GM23338 (cell line): ENCODE measurements at regions not wholly inside any gene's neighbourhood (a gene's known extent, or its start where the extent isn't known, plus 50 kb on each side); places are given as distances from the start of the nearest gene placed in this dataset.

Experiments used
- CREB1 ChIP-seq: fragments of 250-450 bp; sonication (Bioruptor Pico); IDR thresholded peaks from 2 replicates; pipeline ENCODE4 v1.5.0; 2020; ENCODE audit warnings: low read depth, mild to moderate bottlenecking, moderate library complexity
- CTCF ChIP-seq, 2 experiments: fragments of 200-600 bp in 1 of 2; sonication (generic) in 1 of 2; conservative IDR thresholded peaks; 2 replicates each; pipeline versions ENCODE4 v1.5.1 to v1.6.1; 2016 to 2017; ENCODE audit warnings: antibody characterized with exemption in 2 of 2, low read depth in 2 of 2, mild to moderate bottlenecking in 2 of 2, moderate library complexity in 1 of 2
- EZH2 ChIP-seq: fragments of 200-600 bp; sonication (generic); IDR thresholded peaks from one replicate; pipeline ENCODE4 v1.8.0; 2017; ENCODE audit warnings: antibody characterized with exemption, mild to moderate bottlenecking, low read depth; ENCODE audit not compliant: unreplicated experiment
- EZH2phosphoT487 ChIP-seq: fragments of 200-600 bp; sonication (generic); IDR thresholded peaks from one replicate; pipeline ENCODE4 v1.8.1; 2018; ENCODE audit warnings: antibody characterized with exemption; ENCODE audit not compliant: unreplicated experiment
- POLR2AphosphoS5 ChIP-seq: IDR thresholded peaks from 2 replicates; pipeline ENCODE4 v1.6.1; 2016; ENCODE audit warnings: antibody characterized with exemption, low read depth
- STAT1 ChIP-seq: IDR thresholded peaks from one replicate; pipeline ENCODE4 v1.6.1; 2016; ENCODE audit warnings: antibody characterized with exemption; ENCODE audit not compliant: unreplicated experiment
- ZNF331 ChIP-seq: fragments of 250-450 bp; sonication (Bioruptor Pico); IDR thresholded peaks from 2 replicates; pipeline ENCODE4 v1.5.0; 2020; ENCODE audit warnings: low read depth, mild to moderate bottlenecking, moderate library complexity

GRCh38 chr1:87905651-87906050 lies 577.0 kb downstream of the LMO4 start:
- TF ChIP-seq POLR2AphosphoS5 (no peak), ZNF331 (CRISPR knock-in tag) (no peak), EZH2 (no peak), STAT1 (no peak), CTCF (conservative IDR thresholded peaks at IDR 0.05; ENCODE audit: low read depth in 2 of 2) (no peak), CREB1 (CRISPR knock-in tag) (no peak), EZH2phosphoT487 (no peak)
